Astrocyte (in vitro differentiated cells and primary cell): ENCODE measurements at regions not wholly inside any gene's neighbourhood (a gene's known extent, or its start where the extent isn't known, plus 50 kb on each side); places are given as distances from the start of the nearest gene placed in this dataset.

Source experiments
- CTCF ChIP-seq: IDR thresholded peaks from 2 replicates; pipeline ENCODE4 v1.5.1; 2011; ENCODE audit warnings: low read depth, mild to moderate bottlenecking, inconsistent platforms, low read length, moderate library complexity; ENCODE audit not compliant: insufficient read depth
- EZH2 ChIP-seq: IDR thresholded peaks from 2 replicates; pipeline ENCODE4 v1.6.1; 2012; ENCODE audit warnings: mild to moderate bottlenecking, low read length, inconsistent platforms; ENCODE audit not compliant: insufficient read depth

GRCh38 chr13:81246556-81246955, 905.6 kb upstream of the SPRY2 start:
- TF ChIP-seq CTCF, result no peak
- TF ChIP-seq EZH2, result no peak
